GM20431 (cell line): ENCODE measurements at regions not wholly inside any gene's neighbourhood (a gene's known extent, or its start where the extent isn't known, plus 50 kb on each side); places are given as distances from the start of the nearest gene placed in this dataset.
"Not testable (repeated sequence)": the region's sequence is repeated elsewhere in the genome, so short reads cannot be mapped to it uniquely, and the experiment has no call there.

ENCODE experiments used
- in situ Hi-C: fragments of 300-500 bp; cut with MseI, MboI; formaldehyde crosslinking; loops from one replicate; pipeline ENCODE4 v1.15.0; 2020; ENCODE audit warnings: low sequenced_read_pairs; ENCODE audit not compliant: unreplicated experiment

DNA sequence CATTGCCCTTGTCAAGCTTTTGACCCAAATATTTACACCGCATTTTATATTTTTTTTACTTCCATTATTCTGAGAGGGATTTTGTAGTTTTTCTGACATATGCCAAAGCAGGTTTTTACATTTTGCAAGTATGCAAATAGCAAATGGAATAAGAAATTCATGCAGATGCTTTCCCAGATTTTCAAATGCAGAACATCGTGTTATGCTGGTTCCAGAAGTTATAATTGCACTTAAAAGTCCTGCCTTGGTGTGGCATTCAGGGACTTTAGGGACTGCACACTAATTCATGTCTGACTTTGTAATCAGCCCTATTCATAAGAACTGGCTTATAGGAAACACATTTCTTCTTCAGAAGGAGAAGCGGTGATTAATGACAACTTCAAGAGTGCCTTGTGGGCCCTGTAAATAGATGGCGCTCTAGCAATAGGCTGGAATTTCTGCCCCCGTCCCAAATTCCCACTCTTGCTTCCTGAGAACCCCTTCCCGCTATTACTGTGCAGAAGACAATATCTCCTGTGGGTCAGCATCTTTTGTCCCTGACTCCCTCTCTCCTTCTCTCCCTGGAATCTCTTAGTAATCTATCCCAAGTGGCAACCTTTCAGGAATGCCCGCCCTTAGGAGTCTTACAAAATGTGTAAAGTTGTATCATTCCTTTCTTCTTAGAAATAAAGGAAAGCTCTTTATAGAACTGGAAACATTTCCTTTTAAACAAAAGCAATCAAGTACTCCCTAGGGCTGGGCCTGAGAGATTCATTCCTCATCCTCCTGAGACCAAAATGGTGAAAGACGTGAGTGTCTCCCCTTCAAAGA is 264.0 kb downstream of the INHBA start:
- in situ Hi-C loops, result no loop called here

DNA sequence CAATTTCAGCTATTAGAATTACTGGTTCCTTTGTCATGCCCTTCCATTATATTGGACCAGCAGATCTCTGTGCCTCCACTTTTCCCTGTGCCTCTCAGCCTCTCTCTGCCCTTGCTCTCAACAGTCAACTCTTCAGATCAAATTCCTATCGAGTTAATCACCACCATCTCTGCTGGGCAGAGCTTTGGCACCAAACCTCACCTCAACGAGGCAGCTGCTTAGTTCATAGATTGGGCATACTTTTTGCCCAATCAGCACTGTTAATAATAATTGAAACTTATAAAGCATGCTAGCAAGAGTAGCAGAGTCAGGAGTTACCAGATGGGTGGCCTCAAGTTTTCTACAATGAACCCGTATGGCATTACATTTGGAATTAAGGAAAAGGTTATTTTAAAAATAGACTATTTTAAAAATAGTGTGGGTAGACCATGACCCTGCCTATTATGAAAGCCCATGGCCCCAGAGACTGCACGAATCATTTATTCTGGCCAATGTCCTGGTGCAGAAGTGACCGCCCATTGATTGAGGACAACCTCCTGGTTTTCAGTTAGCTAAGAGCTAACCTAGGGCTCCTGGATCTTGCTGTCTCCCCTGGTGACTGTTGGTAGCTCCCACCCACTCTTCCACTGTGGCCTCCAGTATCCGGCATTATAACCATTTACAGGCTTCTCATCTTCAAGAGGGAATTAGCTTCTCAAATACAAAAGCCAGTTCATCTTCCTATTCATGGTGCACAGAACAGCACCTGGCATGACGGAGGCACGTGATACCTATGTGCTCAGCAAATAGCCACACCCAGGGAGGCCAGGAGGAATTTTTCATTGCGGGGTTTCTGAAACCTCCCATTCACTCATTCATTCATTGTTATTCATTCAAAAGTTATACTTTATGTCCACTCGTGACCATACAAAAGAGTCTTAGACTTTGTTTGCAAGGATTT is 265.4 kb downstream of the INHBA start:
- in situ Hi-C loops, result no loop called here

DNA sequence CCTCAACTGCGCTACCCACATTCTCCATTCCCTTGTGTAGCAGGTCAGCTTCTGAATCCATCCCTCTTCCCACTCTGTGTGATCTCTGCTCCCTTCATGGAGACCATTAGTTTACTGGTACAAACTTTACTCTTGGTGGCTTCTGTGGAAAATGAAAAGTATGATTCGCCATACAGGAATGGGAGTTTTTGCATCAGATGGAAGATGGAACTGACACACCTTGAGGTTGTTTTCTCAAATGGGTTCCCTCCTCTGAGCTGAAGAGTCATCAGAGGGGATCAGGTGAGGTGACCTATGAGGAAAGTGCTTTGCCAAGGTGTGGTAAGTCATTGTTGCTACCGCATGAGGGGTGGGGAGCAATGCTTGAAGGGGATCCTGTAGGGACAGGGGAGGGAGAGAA is 266.8 kb downstream of the INHBA start:
- in situ Hi-C loops, result no loop called here

DNA sequence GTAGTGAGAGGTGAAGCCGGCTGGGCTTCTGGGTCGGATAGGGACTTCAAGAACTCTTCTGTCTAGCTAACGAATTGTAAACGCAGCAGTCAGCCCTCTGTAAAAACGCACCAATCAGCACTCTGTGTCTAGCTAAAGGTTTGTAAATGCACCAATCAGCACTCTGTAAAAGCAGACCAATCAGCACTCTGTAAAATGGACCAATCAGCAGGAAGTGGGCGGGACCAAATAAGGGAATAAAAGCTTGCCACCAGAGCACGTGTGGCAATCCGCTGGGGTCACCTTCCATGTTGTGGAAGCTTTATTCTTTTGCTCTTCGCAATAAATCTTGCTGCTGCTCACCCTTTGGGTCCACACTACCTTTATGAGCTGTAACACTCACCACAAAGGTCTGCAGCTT is 267.9 kb downstream of the INHBA start:
- in situ Hi-C loops, result not testable (repeated sequence)

DNA sequence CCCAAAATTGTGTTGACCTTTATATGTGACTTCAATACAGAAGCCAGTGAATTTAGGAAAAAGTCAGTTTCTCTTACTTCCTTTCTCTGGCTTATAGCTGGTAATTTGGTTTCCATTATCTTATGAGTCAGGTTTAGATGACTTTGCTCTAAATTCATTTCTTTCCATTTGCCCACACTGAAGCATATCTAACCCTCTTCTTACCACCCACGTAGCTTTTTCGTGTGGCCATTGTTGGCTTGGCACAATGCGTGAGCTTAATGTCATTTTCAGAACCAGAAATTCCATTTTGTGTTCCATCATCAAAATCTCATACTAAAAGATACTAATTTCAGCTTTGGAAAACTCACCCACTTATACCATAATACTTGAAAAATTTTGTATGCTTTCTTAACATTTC is 271.2 kb downstream of the INHBA start:
- in situ Hi-C loops, result no loop called here

DNA sequence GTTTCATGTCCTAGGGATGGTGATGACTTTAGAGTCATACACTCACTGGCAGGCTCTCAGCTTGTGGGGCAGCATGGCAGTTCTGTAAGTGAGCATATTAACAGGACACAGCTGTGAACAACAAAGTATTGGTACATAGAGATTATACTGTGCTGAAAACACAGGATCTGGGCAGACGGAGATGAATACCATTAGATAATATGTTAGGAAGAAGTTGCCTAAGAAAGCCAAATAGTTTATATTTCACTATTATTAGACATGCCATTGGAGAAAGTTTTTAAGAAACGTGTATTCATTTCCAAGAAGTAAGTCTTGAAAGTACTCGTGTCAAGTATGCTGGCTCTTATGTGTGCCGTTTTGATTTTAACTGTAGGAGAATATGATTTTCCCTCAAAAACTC is 274.5 kb downstream of the INHBA start:
- in situ Hi-C loops, result no loop called here

DNA sequence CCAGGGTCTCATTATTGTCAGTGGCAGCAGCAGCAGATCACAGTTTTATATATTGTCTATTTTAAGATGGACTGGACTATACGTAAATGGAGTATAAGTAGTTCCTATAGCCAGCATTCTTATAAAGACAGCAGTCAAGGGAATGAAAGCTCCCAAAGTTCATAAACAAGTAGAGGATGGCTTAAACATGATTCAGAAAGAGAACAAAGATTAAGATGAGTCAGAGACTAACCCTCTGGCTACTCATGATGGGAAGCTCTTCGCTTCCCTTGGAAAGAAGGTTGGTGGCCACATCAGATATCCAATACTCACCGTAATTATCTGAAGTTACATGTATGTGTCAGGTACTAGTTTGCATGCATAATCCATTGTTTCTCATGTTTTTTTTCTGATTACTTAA is 277.0 kb downstream of the INHBA start:
- in situ Hi-C loops, result no loop called here

DNA sequence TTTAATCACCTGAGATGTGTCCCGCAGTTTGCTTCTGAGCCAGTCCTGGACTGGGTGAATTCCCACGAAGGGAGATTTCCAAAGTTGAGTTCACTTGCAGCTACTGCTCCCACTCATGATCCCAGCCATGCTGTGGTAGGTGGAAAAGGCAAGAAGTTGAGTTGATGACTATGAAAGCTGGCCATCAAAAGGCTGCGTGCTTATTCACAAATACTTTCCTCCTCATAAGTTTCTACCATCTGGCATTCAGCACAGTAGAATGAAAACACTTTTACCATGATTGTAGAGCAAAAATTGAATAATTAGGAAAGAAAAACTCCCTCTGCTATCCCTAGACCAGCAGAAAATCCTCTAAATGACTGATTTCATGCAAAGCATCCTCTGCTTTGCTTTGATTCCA is 281.8 kb downstream of the INHBA start:
- in situ Hi-C loops, result no loop called here

DNA sequence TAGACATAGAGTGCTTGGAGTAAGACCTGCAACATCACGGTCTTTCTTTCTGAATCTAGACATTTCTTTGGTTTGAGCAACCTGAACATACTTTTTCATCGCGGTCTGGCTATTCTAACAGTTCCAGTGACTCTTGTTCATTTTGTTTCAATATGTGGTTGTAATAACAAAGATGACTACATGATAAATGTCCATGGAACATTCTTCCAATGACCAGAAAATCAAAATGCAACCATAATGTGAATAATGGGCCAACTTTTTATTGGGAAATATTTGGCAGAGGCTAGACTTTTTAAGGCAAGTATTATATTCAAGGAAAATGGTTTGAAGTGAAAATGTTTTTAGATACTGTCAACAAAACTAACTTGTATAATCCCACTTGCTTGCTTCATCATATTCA is 282.5 kb downstream of the INHBA start:
- in situ Hi-C loops, result no loop called here

DNA sequence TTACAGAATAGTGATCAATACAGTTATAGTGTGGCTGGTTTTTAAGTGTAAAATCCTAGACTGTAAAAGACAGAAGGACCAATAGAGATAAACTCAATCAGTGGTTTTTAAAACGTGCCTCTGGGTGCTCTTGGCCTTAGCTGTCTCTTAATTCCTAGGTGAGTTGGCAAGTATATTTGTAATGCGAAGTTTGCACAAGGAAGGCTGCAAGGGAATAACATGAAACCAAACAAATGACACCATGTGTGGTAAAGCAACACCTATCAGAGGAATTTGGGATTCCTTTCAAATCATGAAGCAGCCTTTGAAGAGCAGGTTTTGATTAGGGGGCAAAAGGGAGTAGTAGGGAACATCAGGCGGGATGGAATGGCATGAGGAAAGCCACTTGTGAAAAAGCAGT is 284.6 kb downstream of the INHBA start:
- in situ Hi-C loops, result no loop called here

DNA sequence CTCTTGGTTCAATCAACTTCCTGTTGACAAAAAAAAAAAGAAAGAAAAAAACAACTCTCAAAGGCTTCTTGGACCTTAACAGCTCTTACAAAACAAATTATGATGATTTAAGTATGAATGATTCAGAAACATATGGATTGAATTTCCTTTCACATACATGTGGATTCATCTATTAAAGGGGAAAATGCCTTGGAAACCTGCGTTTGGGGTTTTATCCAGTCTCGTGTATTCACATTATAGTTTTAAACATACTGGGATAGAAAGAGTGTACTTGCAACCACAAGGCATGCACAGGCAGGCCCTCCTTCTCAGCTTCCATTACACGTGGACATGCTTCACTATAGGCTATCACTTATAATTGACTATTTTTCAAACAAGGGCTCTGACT is 286.7 kb downstream of the INHBA start:
- in situ Hi-C loops, result no loop called here

DNA sequence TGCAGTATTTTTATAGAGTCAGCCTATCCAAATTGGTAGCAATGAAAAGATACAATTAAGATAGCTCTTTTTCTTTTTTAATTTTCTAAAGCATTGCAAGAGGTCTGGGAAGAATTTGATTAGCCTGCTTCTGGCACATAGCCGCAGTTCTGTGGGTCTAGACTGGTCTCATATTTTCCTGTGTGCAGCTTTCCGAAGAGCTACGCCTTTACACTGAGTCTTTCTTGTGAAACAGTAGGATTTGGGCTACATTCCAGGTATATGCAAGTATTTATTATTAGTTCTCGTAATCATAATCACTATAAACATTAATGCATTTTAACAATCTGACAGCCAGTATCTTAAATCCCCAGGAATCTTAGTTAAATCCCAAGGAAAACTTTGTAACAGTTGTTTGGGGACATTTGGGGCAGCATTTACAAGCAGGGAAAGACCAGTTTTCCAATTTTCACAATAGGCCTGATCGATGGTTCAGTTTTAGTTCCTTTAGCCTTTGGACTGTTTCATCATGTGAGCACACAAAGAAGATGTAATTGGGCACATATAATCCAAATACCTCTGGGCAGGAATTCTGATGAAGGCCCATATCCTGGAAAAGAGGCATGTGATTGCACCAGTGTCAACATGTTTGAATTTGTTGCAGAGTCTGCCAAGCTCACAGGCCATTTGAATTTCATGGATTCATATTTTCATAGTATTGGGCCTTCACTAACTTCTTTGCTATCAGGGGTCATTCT is 287.3 kb downstream of the INHBA start:
- in situ Hi-C loops, result no loop called here

DNA sequence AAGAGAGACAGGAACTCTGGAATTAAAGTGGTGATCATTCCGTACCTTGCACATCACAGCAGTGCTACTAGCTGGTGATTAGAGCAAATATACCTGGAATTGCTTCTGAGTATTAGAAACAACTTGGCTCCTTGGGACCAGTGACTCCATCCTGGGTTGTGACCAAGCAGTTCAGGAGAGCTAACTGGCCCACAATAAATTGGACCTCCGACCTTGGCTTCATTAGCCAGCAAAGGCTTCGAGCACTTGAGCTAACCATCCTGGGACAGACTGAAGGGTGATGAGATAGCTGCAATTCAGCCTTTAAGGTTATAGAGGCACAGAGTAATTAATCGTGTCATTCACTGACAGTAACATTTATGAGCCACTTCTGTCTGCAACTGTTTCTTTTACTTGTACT is 287.8 kb downstream of the INHBA start:
- in situ Hi-C loops, result no loop called here

DNA sequence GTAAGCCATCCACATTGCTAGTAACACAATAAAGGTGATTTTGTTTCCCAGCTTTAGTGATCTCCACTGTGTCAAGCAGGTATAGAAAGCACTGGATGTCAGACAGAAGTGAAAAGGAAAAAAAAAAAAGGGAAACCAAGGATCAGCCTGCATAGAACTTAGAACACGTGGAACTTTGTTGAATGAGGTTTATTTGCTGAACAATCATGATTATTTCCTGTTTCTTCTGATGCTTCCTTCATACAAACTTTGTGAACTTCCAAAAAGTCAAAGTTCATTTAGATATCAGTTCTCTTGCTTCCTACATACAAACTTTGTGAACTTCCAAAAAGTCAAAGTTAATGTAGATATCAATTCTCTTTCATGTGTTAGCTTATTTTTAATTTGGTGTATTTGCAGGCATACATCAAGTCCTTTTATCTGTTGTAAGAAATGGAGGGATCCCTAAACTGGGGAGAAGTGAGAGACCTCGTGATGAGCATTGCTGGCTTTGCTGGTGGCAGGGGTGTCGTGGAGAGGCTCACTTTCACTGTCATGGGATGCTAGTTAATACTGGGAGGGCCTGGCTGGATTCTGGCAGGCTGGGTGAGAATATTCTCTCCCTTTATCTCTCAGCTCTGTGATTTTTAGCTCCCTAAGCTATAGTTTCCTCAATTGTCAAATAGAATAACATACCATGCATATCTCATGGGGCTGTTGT is 298.4 kb downstream of the INHBA start:
- in situ Hi-C loops, result no loop called here

DNA sequence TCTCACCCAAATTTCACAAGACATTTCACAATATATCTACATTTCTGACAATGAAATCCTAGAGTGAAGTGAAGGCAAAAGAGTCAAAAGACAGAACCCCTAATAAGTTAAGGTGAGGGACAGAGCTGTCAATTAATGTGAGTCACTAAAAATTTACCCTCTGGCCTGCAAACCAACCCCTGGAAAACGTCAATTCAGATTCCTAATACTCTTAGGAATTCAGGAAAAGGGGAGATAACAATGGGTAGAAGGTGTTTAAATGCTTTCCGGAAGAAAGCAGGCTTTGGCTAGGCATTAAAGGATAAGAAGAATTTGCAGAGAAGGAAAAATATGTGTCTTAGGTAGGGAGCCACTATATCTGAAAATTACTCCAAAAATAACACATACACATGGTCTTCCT is 299.6 kb downstream of the INHBA start:
- in situ Hi-C loops, result no loop called here

DNA sequence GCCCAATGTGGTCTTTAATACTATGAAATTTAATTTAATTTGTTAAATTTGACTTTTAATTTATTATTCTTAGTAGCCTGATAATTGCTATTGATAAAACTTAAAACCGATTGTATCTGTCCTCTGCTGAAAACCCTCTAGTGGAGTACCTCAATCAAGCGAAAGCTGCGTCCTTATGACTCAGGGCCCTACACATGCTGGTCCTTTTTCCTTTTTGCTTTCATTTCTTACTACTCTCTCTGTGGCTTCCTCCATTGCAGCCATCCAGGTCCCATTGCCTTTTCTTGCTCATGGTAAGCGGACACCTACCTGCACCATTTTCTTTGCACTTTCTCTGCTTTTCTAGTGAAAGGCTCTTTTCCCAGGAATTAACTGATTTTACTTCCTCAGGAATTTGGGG is 301.1 kb downstream of the INHBA start:
- in situ Hi-C loops, result no loop called here

DNA sequence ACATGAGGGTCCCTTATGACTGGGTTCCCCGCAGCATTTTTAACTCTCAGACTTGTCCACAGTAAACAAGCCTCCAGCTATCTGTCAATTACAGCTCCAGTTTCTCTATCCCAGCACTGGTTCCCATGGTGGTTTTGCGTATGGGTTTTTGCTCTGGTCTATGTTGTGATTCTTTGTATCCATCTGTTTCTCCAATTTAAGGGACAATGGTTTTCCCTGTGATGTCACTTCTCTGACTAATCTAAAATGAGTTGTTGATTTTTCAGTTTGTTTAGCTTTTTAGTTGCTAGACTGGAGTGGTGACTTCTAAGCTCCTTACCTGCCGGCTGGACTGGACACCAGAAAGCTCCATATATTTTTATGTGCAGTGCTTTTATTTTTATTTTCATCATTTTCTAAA is 303.7 kb downstream of the INHBA start:
- in situ Hi-C loops, result no loop called here

DNA sequence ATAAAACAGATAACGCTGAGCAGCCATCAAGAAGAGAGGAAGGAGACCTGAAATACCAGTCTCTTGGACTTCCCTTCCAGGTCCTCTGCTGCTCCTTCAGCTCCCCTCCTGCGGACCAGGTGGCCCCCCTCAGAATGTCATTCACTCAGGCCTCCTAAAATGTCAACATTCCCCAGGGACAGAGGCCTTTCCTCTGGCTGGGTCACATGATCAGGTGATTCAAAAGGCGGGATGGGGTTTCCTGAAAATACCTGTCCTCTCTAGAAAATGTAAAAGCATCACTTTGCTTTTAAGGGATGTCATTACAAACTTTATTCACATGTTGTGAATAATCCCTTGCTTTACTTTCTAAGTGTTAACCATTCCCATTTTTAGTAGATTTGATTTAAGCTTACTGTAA is 311.1 kb downstream of the INHBA start:
- in situ Hi-C loops, result no loop called here

DNA sequence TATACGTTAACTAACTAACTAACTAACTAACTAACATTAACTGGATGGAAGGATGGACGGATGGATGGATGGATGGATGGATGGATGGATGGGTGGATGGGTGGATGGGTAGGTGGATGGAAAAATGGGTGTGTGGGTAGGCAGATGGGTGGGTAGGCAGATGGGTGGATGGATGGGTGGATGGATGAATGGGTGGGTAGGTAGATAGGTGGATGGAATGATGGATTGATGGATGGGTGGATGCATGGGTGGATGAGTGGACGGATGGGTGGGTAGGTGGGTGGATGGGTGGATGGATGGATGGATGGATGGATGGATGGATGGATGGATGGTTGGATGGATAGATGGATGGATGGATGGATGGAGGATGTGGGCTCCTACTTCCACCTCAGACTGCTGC is 314.0 kb downstream of the INHBA start:
- in situ Hi-C loops, result not testable (repeated sequence)

DNA sequence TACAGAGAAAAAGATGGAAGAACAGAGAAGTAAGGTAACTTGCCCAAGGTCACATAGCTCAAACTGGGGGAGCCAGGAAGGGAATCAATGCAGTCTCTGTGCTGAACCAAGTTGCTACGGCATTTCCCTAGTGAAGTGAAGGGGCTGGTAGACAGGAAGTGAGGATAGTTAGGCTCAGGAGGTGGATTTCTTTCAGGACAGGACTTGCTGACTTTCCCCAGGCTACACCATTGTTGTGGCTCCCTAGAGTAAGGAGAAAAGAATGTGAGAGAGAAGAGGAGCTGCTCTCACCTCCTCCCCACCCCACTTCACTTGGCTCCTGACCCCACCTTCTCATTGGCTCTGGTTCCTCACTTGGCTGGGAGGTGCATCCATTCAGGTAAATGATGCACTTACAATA is 316.9 kb downstream of the INHBA start:
- in situ Hi-C loops, result no loop called here
